GM12873 (cell line): ENCODE measurements at regions not wholly inside any gene's neighbourhood (a gene's known extent, or its start where the extent isn't known, plus 50 kb on each side); places are given as distances from the start of the nearest gene placed in this dataset.

ENCODE experiments used
- TF ChIP-seq, protein P1 (sequence below): IDR thresholded peaks from 2 replicates; pipeline ENCODE4 v1.5.1; 2012; ENCODE audit warnings: low read depth, mild to moderate bottlenecking, moderate library complexity, low read length, control low read depth; ENCODE audit not compliant: insufficient read depth; ENCODE audit errors: missing control alignments

DNA sequence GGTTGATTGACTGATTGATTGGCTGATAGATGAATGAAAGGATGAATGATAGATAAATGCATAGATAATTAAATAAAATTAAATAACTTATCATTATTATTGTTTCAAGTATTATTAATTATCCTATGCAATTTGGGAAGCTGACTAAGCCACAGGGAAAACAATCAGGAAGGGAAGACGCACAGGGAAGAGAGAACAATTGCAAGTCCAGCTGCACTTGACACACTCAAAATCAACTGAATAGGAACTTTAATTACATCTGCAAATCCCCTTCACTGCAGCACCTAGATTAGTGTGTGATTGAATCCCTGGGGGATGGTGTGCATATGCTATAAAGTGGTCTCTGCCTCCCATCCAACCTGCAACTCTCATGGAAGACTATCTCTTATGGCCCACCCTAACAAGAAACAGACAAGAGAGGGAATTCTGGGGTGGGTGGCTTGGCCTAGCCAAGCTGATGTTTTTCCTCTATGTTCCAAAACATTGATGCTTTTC, 161.1 kb upstream of the FGGY start:
- TF ChIP-seq, protein P1, sequence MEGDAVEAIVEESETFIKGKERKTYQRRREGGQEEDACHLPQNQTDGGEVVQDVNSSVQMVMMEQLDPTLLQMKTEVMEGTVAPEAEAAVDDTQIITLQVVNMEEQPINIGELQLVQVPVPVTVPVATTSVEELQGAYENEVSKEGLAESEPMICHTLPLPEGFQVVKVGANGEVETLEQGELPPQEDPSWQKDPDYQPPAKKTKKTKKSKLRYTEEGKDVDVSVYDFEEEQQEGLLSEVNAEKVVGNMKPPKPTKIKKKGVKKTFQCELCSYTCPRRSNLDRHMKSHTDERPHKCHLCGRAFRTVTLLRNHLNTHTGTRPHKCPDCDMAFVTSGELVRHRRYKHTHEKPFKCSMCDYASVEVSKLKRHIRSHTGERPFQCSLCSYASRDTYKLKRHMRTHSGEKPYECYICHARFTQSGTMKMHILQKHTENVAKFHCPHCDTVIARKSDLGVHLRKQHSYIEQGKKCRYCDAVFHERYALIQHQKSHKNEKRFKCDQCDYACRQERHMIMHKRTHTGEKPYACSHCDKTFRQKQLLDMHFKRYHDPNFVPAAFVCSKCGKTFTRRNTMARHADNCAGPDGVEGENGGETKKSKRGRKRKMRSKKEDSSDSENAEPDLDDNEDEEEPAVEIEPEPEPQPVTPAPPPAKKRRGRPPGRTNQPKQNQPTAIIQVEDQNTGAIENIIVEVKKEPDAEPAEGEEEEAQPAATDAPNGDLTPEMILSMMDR, result no peak

DNA sequence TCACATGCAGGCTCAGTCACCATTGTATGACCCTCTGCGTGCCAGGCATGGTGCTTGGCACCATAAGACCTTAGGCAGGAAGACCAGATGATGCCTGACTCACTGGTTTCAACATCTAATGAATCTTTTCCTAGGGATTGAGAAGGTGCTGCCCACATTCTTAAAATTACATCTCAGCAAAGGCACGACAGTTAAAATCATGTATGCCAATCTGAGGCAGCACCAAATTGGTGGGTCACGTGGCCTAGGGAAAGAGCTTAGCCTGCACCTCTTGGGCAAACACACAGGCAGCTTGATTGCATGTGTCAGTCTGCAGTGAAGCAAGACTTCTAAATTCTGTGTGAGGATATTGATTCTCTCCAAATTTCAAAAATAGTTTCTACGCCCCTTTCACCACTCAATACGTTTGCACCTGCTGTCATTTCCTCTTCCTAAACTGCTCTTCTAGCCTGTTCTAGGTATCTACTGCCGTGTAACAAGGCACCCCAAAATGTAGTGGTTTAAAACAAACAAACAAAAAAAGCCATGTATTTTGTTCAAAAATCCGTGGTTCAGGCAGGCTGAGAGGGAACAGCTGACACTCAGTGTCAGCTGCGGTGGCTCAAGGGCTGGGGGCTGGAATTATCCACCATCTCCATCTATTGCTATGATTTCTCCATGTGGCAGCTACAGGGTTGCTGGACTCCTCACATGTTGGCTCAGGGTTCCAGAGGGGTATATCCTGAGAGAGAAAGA, 160.2 kb upstream of the FGGY start:
- TF ChIP-seq, protein P1, result no peak

DNA sequence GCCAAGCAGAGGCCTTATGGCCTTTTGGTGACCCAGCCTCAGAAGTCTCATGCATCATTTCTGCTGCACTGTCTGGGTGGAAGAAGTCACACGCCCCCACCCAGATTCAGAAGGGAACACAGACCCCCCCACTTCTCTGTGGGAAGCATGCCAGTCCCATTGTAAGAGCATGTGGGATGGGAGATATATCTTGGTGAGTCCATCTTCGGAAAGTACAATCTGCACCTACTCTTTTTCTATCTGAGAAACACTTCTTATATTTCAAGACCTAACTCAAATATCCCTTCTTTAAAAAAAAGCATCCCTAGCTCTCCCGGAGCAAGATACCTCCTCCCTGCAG, 159.6 kb upstream of the FGGY start:
- TF ChIP-seq, protein P1, result no peak

DNA sequence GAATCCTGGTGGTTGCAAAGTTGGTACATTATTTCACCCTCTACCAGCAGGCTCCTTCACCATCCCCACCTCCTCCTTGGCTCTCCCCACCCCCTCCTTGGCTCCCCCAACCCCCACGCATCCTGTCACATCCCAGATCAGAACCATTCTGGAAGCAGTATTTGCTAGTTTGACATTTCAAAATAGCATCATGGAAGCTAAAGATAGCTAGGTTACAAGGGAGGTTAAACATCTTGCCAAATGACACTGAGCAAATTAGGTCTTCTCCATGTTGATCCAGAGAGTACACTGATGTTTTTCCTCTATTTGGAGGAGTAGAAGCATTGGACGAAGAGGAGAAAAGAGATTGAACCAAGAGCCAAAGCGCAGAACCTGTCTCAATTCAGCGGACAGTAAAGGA, 158.9 kb upstream of the FGGY start:
- TF ChIP-seq, protein P1, result no peak

DNA sequence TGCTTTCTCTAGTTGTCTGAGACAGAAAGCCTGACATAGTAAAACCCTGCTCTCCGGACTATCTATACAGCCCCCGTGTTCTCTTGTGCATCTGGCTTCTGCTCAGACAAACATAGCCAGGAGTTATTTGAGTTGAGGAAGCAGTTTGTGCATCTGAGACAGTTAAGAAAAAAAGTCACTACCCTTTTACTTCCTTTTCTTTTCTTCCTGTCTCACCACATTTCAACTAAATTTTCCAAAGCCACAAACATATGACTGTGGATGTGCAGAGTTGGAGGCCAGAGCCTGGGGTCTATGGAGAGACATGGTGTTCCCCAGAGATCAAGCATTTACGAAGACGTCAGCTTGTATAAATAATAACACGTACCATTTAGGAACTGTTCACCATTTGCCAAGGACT, 158.5 kb upstream of the FGGY start:
- TF ChIP-seq, protein P1, result no peak

DNA sequence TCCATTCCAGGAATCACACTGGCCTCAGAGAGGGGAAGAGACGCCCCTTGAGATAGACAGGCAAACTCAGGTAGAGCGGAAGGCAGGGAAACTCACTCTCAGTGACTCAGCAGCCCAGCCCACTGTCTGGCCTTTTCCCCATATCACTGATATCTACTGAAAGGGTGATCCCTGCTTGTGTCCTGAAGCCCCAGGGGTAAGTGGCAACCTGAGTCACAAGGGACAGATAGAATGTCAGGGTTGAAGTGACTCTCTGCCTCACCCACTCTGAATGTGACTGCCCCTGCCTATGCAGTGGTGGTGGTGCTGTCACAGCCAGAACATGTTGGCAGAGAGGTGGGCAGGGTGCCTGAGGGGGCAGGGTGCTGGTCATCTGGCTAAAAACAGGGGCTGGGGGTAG, 157.5 kb upstream of the FGGY start:
- TF ChIP-seq, protein P1, result no peak

DNA sequence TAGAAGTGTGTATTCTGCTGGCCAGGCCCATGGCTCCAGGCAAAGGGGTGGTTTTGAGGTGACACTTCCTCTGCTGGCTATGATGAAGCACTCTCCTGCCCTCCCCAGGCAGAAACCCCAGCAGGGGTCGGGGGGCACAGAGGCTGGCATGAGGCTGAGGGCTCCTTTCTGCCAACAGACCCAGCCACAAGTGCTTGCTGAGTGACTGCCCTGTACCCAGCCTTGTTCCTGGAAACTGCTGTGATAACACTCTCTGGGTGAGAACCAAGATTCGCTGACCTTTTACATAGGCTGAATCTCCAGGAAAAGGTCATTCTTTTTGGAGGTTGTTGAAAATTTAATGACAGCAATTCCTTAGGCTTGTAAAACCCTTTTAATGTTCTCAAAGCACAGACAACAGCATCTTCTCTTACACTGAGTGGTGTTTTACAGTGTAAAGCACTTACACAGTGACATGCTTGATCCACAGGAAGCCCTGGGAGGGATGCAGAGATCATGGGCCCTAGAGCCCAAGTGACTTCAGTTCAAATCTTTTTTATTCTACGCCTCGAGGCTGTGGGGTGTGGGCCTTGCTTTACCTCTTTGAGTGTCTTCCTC, 155.5 kb upstream of the FGGY start:
- TF ChIP-seq, protein P1, result no peak
